ENCODE measurements at regions not wholly inside any gene's neighbourhood (a gene's known extent, or its start where the extent isn't known, plus 50 kb on each side); places are given as distances from the start of the nearest gene placed in this dataset.
"Not testable (repeated sequence)": the region's sequence is repeated elsewhere in the genome, so short reads cannot be mapped to it uniquely, and the experiment has no call there.

GRCh38 chr5:109630093-109630492 is 59.6 kb upstream of the MAN2A1 start:
- DNase-seq (ENCODE audit: low read depth in 2 of 2), result no peak

GRCh38 chr5:109628591-109628990 is 61.1 kb upstream of the MAN2A1 start:
- DNase-seq (ENCODE audit: low read depth in 2 of 2), result no peak

GRCh38 chr5:109621266-109621665 is 68.5 kb upstream of the MAN2A1 start:
- not testable (repeated sequence) for DNase-seq (ENCODE audit: low read depth in 2 of 2)

DNA sequence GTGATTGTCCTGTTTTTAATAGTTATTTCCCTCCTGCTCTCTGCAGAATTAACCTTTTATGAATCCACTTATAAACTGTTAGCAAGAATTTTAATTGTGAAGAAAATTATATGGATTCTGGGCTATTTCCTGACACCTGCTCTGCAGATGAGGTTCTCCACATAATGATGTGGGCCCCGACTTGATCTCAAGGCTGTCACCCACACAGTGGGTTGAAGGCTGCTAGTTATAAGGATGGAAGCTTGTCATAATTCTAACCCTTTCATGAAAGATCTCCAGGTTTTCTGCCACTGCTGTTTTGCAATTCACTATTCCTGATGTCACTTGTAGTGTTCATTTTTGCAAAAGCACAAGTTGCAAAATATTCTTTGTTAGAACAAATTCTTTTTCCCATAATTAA is 69.1 kb upstream of the MAN2A1 start:
- no peak for DNase-seq (ENCODE audit: low read depth in 2 of 2)

DNA sequence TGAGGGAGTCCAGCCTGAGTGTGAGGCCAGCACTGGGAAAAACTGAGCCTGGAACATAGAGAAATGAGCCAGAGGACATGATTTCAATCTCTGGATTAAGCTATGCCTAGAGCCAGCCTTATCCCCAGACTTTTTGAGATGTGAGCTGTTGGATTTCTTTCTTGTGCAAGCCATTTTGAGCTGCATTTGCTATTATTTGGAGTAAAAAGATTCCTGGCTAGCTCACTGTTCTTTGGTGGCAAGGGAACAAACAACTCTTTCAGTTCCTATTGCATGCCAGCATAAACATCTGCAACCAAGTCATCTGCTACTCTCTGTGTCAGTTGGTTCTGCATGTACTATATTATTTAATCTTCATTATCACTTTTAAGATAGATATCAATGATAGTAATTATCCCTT is 70.1 kb upstream of the MAN2A1 start:
- no peak for DNase-seq (ENCODE audit: low read depth in 2 of 2)

- no peak for DNase-seq (ENCODE audit: low read depth in 2 of 2)
Measured at GRCh38 chr5:109619021-109619460, 70.7 kb upstream of the MAN2A1 start.

DNA sequence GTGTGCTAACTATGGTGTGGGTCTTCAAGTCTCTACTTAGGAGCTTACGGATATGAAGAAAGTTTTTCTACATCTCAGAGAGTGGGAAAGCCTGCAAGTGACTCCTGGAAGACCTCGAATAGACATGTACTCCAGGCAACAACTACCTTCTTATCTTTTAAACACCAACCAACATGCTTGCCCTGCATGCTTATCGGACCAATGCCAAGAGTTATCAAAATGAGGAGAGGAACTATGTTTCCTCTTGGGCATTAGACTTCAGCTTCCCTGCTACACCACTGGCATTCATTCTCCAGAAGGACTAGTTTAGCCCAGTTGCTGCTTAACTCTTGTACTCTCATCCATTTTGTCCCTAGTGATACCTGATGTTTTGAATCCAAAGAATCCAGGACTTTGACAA is 74.7 kb upstream of the MAN2A1 start:
- DNase-seq (ENCODE audit: low read depth in 2 of 2), result no peak

DNA sequence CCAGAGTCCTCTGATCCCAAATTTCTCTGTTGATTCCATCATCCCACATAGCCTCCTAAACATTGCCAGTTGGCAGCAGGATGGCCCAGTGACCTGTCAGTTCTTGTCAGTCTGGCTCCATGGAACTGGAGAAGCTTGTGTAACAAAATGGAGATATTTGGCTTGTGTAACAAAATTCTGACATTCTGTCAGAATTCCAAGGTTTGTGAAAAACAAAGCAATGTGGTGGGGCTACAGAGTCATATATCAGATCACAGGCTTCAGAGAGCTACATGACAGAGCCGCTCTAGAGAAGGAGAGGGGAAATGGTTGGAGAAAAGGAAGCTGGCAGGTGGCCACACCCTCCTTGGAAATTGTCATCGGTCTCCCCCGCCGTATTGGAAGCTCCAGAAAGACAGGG is 75.4 kb upstream of the MAN2A1 start:
- no peak for DNase-seq (ENCODE audit: low read depth in 2 of 2)

DNA sequence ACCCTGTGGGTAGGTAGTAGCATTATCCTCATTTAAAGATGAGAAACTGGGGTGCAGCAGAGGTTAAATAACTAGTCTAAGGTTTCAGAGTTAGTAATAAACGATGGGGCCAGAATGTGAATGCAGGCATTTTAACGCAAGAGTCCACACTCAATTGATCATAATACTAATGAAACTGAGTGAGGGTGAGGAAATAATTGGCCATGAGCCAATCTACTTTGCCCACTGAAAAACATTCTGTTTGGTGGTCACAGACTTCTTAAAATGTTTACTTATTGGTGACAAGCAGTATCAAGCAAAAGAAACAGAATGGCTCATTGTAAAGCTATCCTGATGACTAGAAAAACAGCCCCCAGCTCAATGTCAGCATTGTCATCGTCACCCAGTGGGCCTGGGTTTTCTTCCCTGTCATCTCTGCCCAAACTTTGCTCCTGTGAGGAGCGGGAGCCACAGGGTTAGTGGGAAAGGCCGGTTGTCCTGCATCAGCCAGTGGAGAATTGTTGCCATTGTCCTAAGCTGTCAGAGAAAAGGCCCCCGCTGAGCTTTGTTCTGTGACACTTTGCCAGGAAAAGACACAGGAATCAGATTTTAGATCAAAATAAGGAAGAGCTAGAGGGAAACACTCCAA is 77.3 kb upstream of the MAN2A1 start:
- no peak for DNase-seq (ENCODE audit: low read depth in 2 of 2)

GRCh38 chr5:109611505-109611904 is 78.2 kb upstream of the MAN2A1 start:
- no peak for DNase-seq (ENCODE audit: low read depth in 2 of 2)

GRCh38 chr5:109611061-109611460 is 78.7 kb upstream of the MAN2A1 start:
- DNase-seq (ENCODE audit: low read depth in 2 of 2), result no peak

GRCh38 chr5:109610581-109610980 is 79.1 kb upstream of the MAN2A1 start:
- no peak for DNase-seq (ENCODE audit: low read depth in 2 of 2)

GRCh38 chr5:109605207-109605730 is 84.5 kb upstream of the MAN2A1 start:
- DNase-seq (ENCODE audit: low read depth in 2 of 2), result no peak

- no peak for DNase-seq (ENCODE audit: low read depth in 2 of 2)
Measured at GRCh38 chr5:109604758-109605157, 85.0 kb upstream of the MAN2A1 start.

- DNase-seq (ENCODE audit: low read depth in 2 of 2), result no peak
Measured at GRCh38 chr5:109601736-109602135, 88.0 kb upstream of the MAN2A1 start.

DNA sequence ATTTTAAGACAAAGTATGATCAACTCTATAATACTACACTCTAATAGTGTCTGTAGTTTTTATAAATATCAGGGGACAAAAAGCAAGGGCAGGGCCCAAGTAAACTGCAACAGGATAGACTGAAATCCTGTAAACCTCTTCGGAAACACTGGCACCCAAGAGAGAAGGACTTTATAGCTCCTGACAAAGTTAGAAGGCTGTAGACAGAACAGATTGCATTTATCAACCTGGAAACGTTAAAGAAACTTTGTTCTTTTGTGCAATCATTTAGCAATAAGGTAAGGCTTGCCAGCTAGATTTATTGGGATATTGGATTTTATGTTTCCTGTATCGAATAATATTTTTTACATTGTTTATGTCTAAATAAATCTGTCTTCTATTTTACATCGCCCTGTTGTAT is 91.8 kb upstream of the MAN2A1 start:
- DNase-seq (ENCODE audit: low read depth in 2 of 2), result no peak

DNA sequence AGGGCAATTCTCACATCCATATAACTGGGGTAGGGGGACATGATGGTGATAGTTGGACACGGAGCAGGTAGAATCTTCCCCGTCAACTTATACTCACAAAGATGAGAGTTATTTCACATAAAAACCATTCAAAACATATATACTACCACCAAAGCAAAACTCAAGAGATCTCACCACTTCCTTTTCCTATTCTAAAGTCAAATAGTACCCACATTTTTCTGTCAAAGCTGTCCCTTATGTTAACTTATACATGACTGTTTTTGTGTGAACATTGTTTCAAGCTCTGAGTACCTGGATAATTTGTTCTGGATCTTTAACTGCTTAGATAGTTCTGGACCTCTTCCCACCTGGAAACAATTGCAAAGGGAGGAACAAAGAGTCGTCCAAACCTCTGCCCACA is 95.5 kb upstream of the MAN2A1 start:
- no peak for DNase-seq (ENCODE audit: low read depth in 2 of 2)

DNA sequence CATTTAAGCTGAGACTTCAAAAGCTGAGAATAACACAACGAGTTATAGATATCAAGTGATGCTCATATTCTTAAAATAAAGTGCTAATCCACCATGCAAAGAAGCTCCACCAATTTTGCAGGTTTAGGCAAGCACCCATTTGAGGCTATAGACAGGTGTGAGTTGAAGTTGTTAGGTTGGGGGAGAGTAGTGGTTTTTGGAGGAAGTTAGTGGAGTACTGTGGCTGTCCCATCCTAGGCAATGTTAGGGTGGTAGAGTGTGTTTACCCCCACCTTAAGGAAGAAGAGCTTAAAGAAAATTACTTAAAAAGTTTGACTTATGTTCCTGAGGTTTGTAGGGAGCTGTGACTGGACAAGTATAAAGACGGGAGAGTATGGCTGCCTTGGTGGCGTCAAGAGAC is 98.9 kb upstream of the MAN2A1 start:
- no peak for DNase-seq (ENCODE audit: low read depth in 2 of 2)

DNA sequence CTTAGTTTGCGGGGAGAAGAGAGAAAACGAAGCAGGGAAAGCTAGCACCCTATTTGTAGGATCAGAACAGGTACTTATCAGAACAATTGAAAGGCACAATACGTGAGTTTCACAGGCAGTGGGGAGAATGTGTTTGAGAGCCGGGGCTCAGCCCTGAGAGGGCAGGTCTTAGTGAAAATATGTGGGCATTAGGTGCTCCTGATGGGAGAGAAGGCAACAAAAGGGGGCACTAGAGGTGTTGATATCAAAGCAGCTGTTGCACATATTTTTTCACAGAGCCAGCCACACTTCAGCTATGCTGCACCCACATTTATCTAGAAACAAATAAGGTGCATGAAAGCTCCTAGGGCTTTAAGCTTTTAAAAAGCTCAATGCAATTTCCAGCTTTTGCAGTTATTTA is 99.7 kb upstream of the MAN2A1 start:
- DNase-seq (ENCODE audit: low read depth in 2 of 2), result no peak

GRCh38 chr5:109589239-109589638 is 100.5 kb upstream of the MAN2A1 start:
- no peak for DNase-seq (ENCODE audit: low read depth in 2 of 2)

DNA sequence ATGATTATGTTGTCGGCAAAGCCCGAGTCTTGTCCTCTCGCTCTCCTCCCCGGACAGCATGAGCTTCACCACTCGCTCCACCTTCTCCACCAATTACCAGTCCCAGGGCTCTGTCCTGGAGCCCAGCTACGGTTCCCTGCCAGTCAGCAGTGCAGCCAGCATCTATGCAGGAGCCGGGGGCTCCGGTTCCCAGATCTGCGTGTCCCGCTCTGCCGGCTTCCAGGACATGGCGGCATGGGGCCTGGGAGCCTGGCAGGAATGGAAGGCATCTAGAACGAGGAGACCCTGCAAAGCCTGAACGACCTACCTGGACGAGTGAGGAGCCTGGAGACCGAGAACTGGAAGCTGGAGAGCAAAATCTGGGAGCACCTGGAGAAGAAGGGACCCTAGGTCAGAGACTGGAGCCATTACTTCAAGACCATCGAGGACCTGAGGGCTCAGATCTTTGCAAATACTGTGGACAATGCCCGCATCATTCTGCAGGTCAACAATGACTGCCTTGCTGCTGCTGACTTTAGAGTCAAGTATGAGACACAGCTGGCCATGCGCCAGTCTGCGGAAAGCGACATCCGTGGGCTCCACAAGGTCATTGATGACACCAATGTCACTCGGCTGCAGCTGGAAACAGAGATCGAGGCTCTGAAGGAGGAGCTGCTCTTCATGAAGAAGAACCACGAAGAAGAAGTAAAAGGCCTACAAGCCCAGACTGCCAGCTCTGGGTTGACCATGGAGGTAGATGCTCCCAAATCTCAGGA is 101.3 kb upstream of the MAN2A1 start:
- DNase-seq (ENCODE audit: low read depth in 2 of 2), result no peak

DNA sequence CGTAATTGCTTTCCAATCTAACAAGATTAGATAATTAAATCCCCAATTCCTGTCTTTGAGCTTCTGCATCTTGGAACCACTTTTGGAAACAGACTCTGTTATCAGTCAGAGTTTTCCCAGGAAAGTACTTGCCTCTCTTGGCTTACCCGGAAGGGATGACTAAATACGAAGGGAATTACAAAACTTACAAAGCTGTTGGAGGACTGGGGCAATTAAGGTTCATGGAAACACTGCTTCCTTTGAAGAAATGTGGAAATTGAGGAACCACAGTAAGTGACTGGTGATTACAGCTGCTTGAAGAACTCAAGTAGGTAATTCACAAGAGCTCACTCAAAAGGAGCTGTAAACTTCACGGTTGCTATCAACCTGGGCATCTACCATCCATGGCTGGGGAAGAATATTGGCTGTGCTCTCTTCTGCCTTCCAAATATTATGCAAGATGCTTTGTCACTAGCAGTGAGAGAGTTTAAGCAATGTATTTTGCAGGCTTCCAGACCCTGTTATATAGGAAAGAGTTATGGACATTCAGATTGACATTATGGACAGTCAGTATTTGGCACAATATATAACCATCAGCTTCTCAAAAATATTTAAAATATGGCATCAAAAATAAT is 104.6 kb upstream of the MAN2A1 start:
- DNase-seq (ENCODE audit: low read depth in 2 of 2), result no peak

DNA sequence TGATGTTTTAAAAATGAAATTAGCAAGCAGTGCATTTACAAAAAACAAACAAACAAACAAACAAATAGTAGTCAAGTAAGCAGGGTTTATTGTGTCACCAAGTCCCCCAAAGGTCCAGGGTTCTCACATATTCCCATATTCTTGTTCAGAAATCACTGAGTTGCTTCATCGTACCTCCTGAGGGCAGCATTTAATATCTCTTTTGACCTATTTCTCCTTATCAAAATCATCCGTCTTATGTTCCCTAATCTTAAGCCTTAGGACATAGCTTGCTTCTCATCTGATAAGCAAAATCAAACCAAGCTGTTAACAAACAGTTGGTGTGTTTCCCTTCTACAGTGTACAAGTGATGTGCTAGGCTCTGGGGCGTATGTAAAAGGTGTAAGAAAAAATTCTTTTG is 109.5 kb upstream of the MAN2A1 start:
- DNase-seq (ENCODE audit: low read depth in 2 of 2), result no peak

All from stimulated activated CD4-positive, alpha-beta T cell treated with anti-CD3 and anti-CD28 coated beads, Interleukin-15, amount 100 ng/mL, for 48 hours (primary cell).